ENCODE measurements at regions not wholly inside any gene's neighbourhood (a gene's known extent, or its start where the extent isn't known, plus 50 kb on each side); places are given as distances from the start of the nearest gene placed in this dataset.

DNA sequence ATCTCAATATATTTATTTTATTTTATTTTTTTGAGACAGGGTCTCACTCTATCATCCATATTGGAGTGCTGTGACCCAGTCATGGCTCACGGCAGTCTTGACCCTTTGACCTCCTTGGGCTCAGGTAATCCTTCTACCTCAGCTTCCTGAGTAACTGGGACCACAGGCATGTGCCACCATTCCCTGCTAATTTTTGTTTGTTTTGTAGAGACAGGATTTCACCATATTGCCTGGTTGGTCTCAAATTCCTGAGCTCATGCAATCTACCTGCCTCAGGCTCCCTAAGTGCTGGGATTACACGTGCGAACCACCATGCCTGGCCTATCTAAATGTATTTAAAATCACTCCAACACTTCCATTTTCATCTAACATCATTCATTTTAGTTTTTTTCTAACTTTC lies 190.5 kb upstream of the CHD1 start:
- no peaks in the 10 kb centered on the region for H3K9me3 Mint-ChIP-seq (ENCODE audit: low read depth)
- CTCF ChIA-PET = no interaction called here
- POLR2A ChIA-PET = no interaction called here
- H3K27me3 Mint-ChIP-seq = peaks cover 8% of the 10 kb centered on the region
- intact Hi-C loops (cut with DNase I, micrococcal nuclease) = no loop called here
- DNase-seq (no peak), ATAC-seq (no peak)
- H3K4me3 Mint-ChIP-seq = no peak overlapping the region
- no peak overlapping the region for H3K27ac Mint-ChIP-seq
- H3K36me3 Mint-ChIP-seq (ENCODE audit: low read depth) = no peaks in the 10 kb centered on the region
- H3K4me1 Mint-ChIP-seq = no peaks in the 10 kb centered on the region

DNA sequence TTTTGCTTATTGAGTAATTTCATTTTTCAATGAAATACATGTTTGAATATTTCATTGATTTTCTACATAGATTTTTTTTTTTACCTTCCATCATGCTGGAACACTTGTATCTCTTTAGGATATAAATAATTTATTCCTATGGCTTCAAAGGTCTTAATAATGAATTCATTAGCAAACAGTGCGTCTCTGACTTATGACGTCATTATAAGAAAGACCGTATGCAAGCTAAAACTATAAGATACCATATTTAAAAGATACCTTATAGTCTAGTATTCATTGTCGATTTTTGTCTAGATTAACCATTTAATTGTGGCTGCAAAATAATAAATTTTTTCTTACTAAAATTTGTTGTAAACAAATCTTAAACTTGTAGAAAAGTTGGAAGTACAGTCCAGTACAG lies 187.7 kb upstream of the CHD1 start:
- no peaks in the 10 kb centered on the region for H3K9me3 Mint-ChIP-seq (ENCODE audit: low read depth)
- H3K36me3 Mint-ChIP-seq (ENCODE audit: low read depth) = no peaks in the 10 kb centered on the region
- ATAC-seq = no peak
- intact Hi-C loops (cut with DNase I, micrococcal nuclease) = no loop called here
- POLR2A ChIA-PET = no interaction called here
- CTCF ChIA-PET = interaction anchor here (1.4 kb wide), 1 partner anchor 12 kb away, joined by 4 read pairs; no protein-coding TSS in a partner anchor
- H3K27ac Mint-ChIP-seq = no peak overlapping the region
- H3K4me1 Mint-ChIP-seq = no peaks in the 10 kb centered on the region
- no peak for DNase-seq
- peaks cover 10% of the 10 kb centered on the region for H3K27me3 Mint-ChIP-seq
- H3K4me3 Mint-ChIP-seq = no peak overlapping the region

DNA sequence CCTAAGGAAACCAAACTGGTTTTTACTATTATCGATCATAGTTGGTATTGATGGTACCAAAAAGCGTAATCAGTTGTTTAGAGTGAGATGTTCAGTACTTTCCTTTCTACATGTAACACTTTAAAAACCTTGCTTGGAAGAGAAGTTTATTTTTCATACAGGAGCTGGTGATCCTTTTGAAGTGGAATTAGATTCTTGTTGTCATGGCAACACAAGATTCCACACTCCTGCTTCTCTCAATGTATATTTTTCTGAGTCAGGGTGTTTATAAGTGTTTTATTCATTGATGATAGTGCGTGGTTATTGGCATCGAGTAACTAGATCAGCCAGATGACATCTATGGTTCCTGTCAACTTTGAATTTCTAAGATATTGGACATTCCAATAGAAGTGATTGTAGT lies 181.1 kb upstream of the CHD1 start:
- intact Hi-C loops (cut with DNase I, micrococcal nuclease) = no loop called here
- H3K4me1 Mint-ChIP-seq = no peaks in the 10 kb centered on the region
- ChIA-PET CTCF (no interaction called here), POLR2A (no interaction called here)
- H3K4me3 Mint-ChIP-seq = no peak overlapping the region
- ATAC-seq (no peak), DNase-seq (no peak)
- H3K27me3 Mint-ChIP-seq = peaks cover 7% of the 10 kb centered on the region
- H3K27ac Mint-ChIP-seq = no peak overlapping the region
- no peaks in the 10 kb centered on the region for H3K36me3 Mint-ChIP-seq (ENCODE audit: low read depth)
- no peaks in the 10 kb centered on the region for H3K9me3 Mint-ChIP-seq (ENCODE audit: low read depth)

DNA sequence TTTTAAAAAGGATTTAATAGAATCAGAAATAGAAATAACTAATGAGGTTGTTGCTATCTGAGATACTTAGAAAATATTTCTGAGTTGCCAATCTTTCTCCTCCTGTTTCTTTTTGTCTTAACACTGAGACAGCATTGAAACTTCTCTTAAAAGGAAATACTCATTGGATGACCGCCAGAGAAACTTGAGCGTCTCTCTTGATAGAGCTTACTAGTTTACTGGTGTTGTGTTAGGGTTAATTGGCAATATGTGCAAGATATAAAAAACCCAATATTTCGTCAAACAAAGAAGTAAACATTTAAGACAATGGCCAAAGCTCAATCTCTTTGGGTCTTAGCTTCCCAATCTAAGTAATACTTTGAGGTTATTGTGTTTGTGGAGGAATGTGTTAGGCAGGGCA lies 176.4 kb upstream of the CHD1 start:
- ATAC-seq (no peak), DNase-seq (no peak)
- Mint-ChIP-seq H3K27ac (no peak overlapping the region), H3K36me3 (ENCODE audit: low read depth) (no peaks in the 10 kb centered on the region), H3K27me3 (peaks cover 7% of the 10 kb centered on the region), H3K9me3 (ENCODE audit: low read depth) (no peaks in the 10 kb centered on the region), H3K4me3 (no peak overlapping the region), H3K4me1 (peaks cover 2% of the 10 kb centered on the region)
- CTCF ChIA-PET = interaction anchor here (0.6 to 1.8 kb wide), 10 partner anchors 10 to 1299 kb away, joined by 3 to 8 read pairs (median 4); no protein-coding TSS in a partner anchor
- POLR2A ChIA-PET = interaction anchor here (1.1 kb wide), 1 partner anchor 9 kb away, joined by 3 read pairs; no protein-coding TSS in a partner anchor
- intact Hi-C loops (cut with DNase I, micrococcal nuclease) = no loop called here

DNA sequence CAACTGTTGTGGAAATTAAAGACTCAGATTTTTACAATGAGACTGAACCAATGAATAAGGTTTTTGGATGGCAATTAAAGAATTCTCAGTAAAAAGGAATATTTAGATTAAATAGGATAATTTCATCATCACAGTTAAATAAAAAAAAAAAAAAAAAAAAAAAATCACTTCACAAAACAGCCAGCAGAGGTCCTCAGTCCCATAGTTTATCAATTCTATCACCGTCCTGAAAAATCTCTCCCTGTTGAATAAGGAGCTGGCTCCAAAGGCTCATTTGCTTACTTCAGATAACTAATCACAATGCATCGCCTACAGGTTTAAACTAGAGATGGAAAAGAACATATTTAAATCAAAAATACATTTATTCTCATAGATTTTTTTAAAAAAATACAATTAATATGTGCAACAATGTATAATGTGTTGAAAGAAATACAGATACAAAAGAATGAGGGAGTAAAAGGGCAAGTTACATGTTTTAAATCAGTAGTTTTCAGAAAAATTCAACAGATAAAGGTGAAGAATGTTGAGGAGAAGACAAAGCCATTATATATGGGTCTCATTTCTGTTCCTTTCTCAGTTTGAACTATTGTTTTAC lies 175.8 kb upstream of the CHD1 start:
- peaks cover 2% of the 10 kb centered on the region for H3K4me1 Mint-ChIP-seq
- no peak overlapping the region for H3K27ac Mint-ChIP-seq
- H3K36me3 Mint-ChIP-seq (ENCODE audit: low read depth) = no peaks in the 10 kb centered on the region
- H3K27me3 Mint-ChIP-seq = peaks cover 7% of the 10 kb centered on the region
- DNase-seq (no peak), ATAC-seq (no peak)
- intact Hi-C loops (cut with DNase I, micrococcal nuclease) = no loop called here
- no peaks in the 10 kb centered on the region for H3K9me3 Mint-ChIP-seq (ENCODE audit: low read depth)
- CTCF ChIA-PET = interaction anchor here (0.6 to 1.8 kb wide), 11 partner anchors 10 to 1299 kb away, joined by 3 to 8 read pairs (median 3); no protein-coding TSS in a partner anchor
- no peak overlapping the region for H3K4me3 Mint-ChIP-seq
- POLR2A ChIA-PET = interaction anchor here (1.1 kb wide), 1 partner anchor 9 kb away, joined by 3 read pairs; no protein-coding TSS in a partner anchor

DNA sequence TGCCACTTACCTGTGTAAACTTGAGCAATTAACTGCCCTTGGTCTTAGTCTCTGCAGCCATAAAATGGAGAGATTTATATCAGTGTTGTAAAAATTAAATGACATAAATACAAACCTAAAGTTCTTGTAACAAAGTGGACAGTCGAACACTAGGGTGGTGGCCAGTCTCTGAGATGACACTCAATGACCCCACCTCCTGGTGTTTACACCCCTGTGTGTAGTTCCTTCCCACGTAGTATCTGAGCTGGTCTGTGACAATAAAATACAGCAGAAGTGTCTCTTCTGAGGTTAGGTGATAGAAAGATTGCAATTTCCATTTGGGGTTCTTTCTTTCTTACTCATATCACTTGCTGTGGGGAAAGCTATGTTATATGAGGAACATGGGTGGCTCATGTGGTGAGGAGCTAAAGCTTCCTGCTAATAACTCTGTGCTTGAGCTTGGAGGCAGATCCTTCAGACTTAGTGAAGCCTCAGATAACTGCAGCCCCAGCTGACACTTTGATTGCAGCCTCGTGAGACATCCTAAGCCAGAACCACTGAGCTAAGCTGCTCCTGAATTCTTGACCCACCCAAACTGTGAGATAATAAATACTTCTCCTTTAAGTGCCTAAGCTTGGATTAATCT lies 173.4 kb upstream of the CHD1 start:
- Mint-ChIP-seq H3K4me1 (peaks cover 2% of the 10 kb centered on the region), H3K36me3 (ENCODE audit: low read depth) (no peaks in the 10 kb centered on the region), H3K27me3 (peaks cover 8% of the 10 kb centered on the region), H3K9me3 (ENCODE audit: low read depth) (no peaks in the 10 kb centered on the region), H3K27ac (no peak overlapping the region), H3K4me3 (no peak overlapping the region)
- ChIA-PET POLR2A (no interaction called here), CTCF (interaction anchor here (0.6 to 1.2 kb wide), 4 partner anchors 14 to 286 kb away, joined by 3 to 5 read pairs (median 3); no protein-coding TSS in a partner anchor)
- no peak for DNase-seq
- ATAC-seq = no peak
- intact Hi-C loops (cut with DNase I, micrococcal nuclease) = no loop called here

DNA sequence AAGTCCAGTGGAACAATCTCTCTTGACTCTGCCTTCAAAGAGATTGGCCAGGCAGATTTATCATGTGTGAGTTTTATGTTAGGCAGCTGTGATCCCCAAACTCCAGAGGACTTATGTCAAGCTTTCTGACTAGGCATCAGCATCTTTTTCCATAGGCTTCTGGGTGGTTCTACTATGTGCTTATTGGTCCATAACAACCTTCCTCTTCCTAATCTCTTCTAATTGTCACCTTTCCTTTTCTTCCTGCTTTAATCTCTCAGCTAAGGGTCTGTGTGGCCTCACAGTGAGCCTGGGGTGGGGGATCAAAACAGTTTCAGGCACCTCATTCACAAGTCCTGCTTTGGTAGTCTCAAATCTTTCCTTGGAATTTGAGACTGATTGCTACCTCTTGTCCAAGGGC lies 170.9 kb upstream of the CHD1 start:
- intact Hi-C loops (cut with DNase I, micrococcal nuclease) = no loop called here
- H3K9me3 Mint-ChIP-seq (ENCODE audit: low read depth) = no peaks in the 10 kb centered on the region
- peaks cover 2% of the 10 kb centered on the region for H3K4me1 Mint-ChIP-seq
- no peaks in the 10 kb centered on the region for H3K36me3 Mint-ChIP-seq (ENCODE audit: low read depth)
- H3K4me3 Mint-ChIP-seq = no peak overlapping the region
- H3K27ac Mint-ChIP-seq = no peak overlapping the region
- ATAC-seq (no peak), DNase-seq (no peak)
- CTCF ChIA-PET = no interaction called here
- POLR2A ChIA-PET = no interaction called here
- H3K27me3 Mint-ChIP-seq = peaks cover 8% of the 10 kb centered on the region

DNA sequence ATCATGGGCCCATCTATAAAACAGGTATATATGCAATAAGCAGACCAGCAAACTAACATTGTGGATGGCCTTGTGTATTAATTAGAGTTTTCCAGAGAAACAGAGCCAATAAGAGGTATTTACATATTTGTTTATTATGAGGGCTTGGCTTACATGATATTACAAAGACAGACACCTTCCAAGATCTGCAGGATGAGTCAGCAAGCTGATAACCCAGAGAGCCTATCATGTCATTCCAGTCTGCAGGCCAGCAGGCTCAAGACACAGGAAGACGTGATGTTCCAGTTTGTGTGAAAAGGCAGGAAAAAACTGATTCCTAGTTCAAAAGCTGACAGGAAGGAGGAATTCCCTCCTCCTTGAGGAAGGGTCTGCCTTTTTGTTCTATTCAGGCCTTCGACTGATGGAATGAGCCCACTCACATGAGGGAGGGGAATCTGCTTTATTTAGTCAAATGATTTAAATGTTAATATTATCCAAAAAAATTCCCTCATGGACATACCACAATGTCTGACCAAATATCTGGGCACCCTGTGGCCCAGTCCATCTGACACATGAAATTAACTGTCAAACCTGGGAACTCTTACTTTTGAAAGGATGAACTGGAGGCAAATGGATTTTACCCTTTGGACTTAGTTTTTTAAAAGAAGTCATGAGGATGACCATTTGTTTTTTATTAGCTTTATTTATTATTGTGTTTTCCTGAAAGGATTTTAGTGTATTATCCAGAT lies 161.2 kb upstream of the CHD1 start:
- Mint-ChIP-seq H3K4me3 (no peak overlapping the region), H3K27ac (no peak overlapping the region), H3K36me3 (ENCODE audit: low read depth) (no peaks in the 10 kb centered on the region), H3K9me3 (ENCODE audit: low read depth) (no peaks in the 10 kb centered on the region), H3K27me3 (peaks cover 4% of the 10 kb centered on the region), H3K4me1 (peaks cover 3% of the 10 kb centered on the region)
- ATAC-seq = no peak
- intact Hi-C loops (cut with DNase I, micrococcal nuclease) = no loop called here
- POLR2A ChIA-PET = no interaction called here
- no peak for DNase-seq
- CTCF ChIA-PET = no interaction called here

DNA sequence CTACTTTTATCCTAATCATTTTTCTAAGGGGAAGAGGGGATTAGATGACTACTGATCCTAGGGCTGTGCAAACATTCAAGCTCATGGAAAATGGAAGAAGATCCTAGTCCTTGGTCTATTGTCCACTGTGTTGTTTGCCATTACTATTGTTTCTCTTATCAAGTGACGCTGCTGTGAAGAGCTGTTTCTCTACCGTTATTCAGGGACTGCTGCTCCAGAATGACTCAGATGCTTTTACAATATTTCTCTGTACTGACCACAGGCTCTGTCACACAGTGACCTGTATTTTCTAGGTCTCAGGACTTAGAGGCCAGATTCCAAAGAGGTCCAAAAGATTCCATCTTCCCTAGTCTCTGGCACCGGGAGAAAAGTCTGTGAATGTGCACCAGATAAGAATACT lies 159.5 kb upstream of the CHD1 start:
- POLR2A ChIA-PET = no interaction called here
- intact Hi-C loops (cut with DNase I, micrococcal nuclease) = no loop called here

DNA sequence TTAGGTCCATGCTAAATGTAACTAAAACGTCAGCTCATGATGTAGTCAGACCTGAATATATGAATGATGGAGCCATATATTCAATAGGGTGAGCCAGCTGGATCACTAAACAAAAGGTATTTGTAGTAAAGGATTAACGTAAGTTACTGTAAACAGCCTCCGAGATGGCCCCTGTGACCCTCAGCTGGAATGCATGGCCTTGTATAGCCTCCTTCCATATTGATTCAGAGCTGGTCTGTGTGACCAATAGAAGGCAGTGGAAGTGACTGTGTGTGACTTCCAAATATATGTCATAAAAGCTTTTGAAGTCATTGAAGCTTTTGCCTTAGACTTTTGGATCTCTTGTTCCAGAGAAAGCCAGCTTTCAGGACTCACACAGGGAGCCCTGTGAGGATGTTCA lies 154.4 kb upstream of the CHD1 start:
- H3K4me3 Mint-ChIP-seq = no peak overlapping the region
- ATAC-seq = no peak
- CTCF ChIA-PET = no interaction called here

More for the DNA sequence above, 159.5 kb upstream of the CHD1 start:
- Mint-ChIP-seq H3K36me3 (ENCODE audit: low read depth) (no peaks in the 10 kb centered on the region), H3K27me3 (peaks cover 2% of the 10 kb centered on the region), H3K4me1 (peaks cover 3% of the 10 kb centered on the region), H3K27ac (no peak overlapping the region), H3K4me3 (no peak overlapping the region), H3K9me3 (ENCODE audit: low read depth) (no peaks in the 10 kb centered on the region)
- no peak for DNase-seq
- CTCF ChIA-PET = interaction anchor here (1.3 to 1.5 kb wide), 2 partner anchors 14 to 16 kb away, joined by 5 to 8 read pairs; no protein-coding TSS in a partner anchor
- no peak for ATAC-seq

DNA sequence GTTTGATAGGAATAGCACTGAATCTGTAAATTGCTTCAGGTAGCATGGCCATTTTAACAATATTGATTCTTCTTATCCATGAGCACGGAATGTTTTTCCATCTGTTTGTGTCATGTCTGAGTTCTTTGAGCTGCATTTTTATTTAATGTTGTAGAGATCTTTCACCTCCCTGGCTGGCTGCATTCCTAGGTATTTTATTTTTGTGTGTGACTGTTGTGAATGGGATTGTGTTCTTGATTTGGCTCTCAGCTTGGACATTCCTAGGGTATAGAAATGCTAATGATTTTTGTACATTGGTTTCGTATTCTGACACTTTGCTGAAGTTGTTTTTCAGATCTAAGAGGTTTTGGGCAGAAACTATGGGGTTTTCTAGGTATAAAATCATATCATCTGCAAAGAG lies 152.9 kb upstream of the CHD1 start:
- no peak overlapping the region for H3K4me3 Mint-ChIP-seq
- H3K27me3 Mint-ChIP-seq = no peaks in the 10 kb centered on the region
- no peak for DNase-seq
- no peaks in the 10 kb centered on the region for H3K4me1 Mint-ChIP-seq
- ChIA-PET POLR2A (no interaction called here), CTCF (interaction anchor here (0.6 to 1.0 kb wide), 2 partner anchors 23 to 41 kb away, joined by 3 to 4 read pairs; no protein-coding TSS in a partner anchor)
- H3K9me3 Mint-ChIP-seq (ENCODE audit: low read depth) = no peaks in the 10 kb centered on the region
- H3K36me3 Mint-ChIP-seq (ENCODE audit: low read depth) = no peaks in the 10 kb centered on the region
- no peak overlapping the region for H3K27ac Mint-ChIP-seq
- intact Hi-C loops (cut with DNase I, micrococcal nuclease) = no loop called here
- ATAC-seq = no peak

More for the DNA sequence above, 154.4 kb upstream of the CHD1 start:
- no peak for DNase-seq
- POLR2A ChIA-PET = no interaction called here
- intact Hi-C loops (cut with DNase I, micrococcal nuclease) = no loop called here
- H3K27ac Mint-ChIP-seq = no peak overlapping the region
- H3K9me3 Mint-ChIP-seq (ENCODE audit: low read depth) = no peaks in the 10 kb centered on the region
- H3K27me3 Mint-ChIP-seq = no peaks in the 10 kb centered on the region
- H3K36me3 Mint-ChIP-seq (ENCODE audit: low read depth) = no peaks in the 10 kb centered on the region
- peaks cover 3% of the 10 kb centered on the region for H3K4me1 Mint-ChIP-seq
